Neutrophil (primary cell): ENCODE measurements at regions not wholly inside any gene's neighbourhood (a gene's known extent, or its start where the extent isn't known, plus 50 kb on each side); places are given as distances from the start of the nearest gene placed in this dataset.

ENCODE experiments used
- H3K27ac ChIP-seq: fragments of 200-600 bp; sonication (generic); 2 replicates; pipeline ENCODE4 v1.5.1; 2016; ENCODE audit warnings: mild to moderate bottlenecking, moderate library complexity
- H3K27me3 ChIP-seq: fragments of 200-600 bp; sonication (generic); 2 replicates; pipeline ENCODE4 v1.6.0; 2016; ENCODE audit warnings: mild to moderate bottlenecking
- H3K36me3 ChIP-seq: fragments of 200-600 bp; sonication (generic); 2 replicates; pipeline ENCODE4 v1.5.1; 2017
- H3K4me1 ChIP-seq, 2 experiments: fragments of 200-600 bp in 1 of 2; sonication (generic) in 1 of 2; 1 replicate in 1 of 2; 2 replicates in 1 of 2; pipeline versions ENCODE4 v1.5.1 to v1.6.1; 2013 to 2016; ENCODE audit warnings: low read depth in 1 of 2, low read length in 1 of 2, mild to moderate bottlenecking in 1 of 2, moderate library complexity in 1 of 2; ENCODE audit not compliant: control insufficient read depth in 1 of 2, insufficient read depth in 1 of 2
- H3K4me3 ChIP-seq, 2 experiments: fragments of 200-600 bp in 1 of 2; sonication (generic) in 1 of 2; 1 replicate in 1 of 2; 2 replicates in 1 of 2; pipeline ENCODE4 v1.5.1; 2013 to 2016; ENCODE audit warnings: low read depth in 1 of 2, low read length in 1 of 2, mild to moderate bottlenecking in 1 of 2, moderate library complexity in 1 of 2
- H3K9me3 ChIP-seq: fragments of 200-600 bp; sonication (generic); 2 replicates; pipeline ENCODE4 v1.5.1; 2016
- TF ChIP-seq, protein P1 (sequence below): fragments of 200-600 bp; sonication (generic); IDR thresholded peaks from 2 replicates; pipeline ENCODE4 v1.5.1; 2016; ENCODE audit warnings: antibody characterized with exemption

DNA sequence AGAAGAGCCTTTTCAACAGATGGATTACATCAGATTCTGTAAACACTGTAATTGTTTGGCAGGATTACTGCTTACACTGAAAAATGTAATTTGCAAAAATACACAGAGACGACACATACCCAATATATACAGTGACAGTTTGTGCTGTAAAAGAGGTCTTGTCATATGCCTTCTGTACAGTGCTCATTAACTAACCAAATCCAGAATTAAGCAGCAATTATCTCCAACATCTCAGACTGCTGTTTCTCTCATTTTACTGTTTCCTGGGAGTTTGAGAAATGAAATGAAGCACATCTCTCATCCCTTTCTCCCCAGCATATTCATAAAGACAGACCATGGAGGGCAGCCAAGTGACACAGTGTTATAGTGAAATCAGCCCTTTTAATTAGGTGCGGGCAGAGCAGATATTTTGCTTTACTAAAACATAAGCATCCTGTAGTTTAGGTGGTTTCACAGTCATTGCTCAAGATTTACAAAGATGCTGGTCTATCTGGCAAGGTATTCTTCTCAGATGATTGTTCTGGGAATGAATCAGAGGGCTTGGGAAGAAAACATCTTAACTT is 618.4 kb upstream of the USP24 start:
- TF ChIP-seq, protein P1, sequence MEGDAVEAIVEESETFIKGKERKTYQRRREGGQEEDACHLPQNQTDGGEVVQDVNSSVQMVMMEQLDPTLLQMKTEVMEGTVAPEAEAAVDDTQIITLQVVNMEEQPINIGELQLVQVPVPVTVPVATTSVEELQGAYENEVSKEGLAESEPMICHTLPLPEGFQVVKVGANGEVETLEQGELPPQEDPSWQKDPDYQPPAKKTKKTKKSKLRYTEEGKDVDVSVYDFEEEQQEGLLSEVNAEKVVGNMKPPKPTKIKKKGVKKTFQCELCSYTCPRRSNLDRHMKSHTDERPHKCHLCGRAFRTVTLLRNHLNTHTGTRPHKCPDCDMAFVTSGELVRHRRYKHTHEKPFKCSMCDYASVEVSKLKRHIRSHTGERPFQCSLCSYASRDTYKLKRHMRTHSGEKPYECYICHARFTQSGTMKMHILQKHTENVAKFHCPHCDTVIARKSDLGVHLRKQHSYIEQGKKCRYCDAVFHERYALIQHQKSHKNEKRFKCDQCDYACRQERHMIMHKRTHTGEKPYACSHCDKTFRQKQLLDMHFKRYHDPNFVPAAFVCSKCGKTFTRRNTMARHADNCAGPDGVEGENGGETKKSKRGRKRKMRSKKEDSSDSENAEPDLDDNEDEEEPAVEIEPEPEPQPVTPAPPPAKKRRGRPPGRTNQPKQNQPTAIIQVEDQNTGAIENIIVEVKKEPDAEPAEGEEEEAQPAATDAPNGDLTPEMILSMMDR, result no peak
- Histone ChIP-seq H3K4me3 (no peak overlapping the region), H3K27ac (no peak overlapping the region), H3K4me1 (no peaks in the 10 kb centered on the region), H3K9me3 (no peaks in the 10 kb centered on the region), H3K36me3 (no peaks in the 10 kb centered on the region), H3K27me3 (no peaks in the 10 kb centered on the region)

DNA sequence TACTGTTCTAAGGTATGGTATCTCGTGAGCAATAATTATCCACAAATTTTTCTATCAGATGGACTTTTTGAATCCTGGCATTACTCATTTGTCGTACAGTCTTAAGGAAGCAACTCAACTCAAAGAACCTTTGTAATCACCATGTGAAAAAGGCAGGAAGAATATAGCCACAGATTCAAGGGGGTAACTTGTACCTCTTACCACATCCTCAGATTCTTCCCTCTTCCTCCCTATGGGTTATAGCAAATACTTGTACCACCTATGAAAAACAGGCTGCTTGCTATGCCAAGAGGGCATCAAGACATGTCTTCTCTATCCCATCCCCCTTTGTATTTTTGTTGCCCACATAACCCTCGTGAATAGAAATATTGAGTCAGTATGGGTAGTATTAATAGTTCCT is 616.6 kb upstream of the USP24 start:
- TF ChIP-seq, protein P1, result no peak
- Histone ChIP-seq H3K4me1 (no peaks in the 10 kb centered on the region), H3K36me3 (no peaks in the 10 kb centered on the region), H3K27me3 (no peaks in the 10 kb centered on the region), H3K9me3 (no peaks in the 10 kb centered on the region), H3K4me3 (no peak overlapping the region), H3K27ac (no peak overlapping the region)

DNA sequence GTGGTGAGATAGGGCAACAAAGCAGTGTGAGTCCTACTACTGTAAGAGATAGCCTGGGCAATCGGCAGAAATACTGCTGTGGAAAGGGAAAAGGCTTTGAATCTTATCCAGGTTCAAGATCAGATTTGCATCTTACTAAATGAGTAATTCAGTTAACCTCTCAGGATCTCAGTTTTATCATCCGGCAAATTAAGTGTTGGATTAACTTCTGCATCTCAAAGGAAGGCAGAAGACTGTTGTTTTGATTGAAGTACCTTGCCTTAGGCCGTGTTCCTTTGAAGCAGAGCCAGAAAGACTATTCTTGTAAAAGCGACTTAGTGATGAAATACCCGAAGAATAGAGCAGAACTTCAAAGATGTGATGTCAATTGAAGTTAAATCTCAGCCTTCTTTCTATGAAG is 612.9 kb upstream of the USP24 start:
- Histone ChIP-seq H3K27ac (no peak overlapping the region), H3K27me3 (no peaks in the 10 kb centered on the region)

DNA sequence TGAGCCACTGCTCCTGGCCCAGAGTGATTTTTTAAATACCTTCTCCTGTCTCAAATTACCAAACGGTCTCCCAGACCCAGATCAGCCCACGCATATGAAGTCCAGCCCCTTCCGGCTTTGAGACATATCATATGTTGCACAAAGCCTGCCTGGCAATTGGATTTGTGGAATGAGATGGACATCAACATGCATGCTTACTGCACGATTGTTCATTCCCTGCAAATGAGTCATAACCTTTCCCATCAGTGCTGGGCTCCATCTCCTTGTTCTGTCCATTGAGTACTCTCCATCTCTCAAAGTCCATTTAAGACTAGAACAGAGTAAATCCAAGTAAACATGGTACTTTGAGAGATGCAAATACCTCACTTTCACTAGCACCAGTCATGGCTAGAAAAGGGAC is 612.2 kb upstream of the USP24 start:
- TF ChIP-seq, protein P1, result no peak
- H3K27me3 ChIP-seq, result no peaks in the 10 kb centered on the region
- H3K4me1 ChIP-seq, result no peaks in the 10 kb centered on the region
- no peak overlapping the region for H3K4me3 ChIP-seq
- H3K9me3 ChIP-seq, result no peaks in the 10 kb centered on the region
- H3K36me3 ChIP-seq, result no peaks in the 10 kb centered on the region
- H3K27ac ChIP-seq, result no peak overlapping the region

More for the DNA sequence above, 612.9 kb upstream of the USP24 start:
- TF ChIP-seq, protein P1, result no peak
- Histone ChIP-seq H3K4me3 (no peak overlapping the region), H3K36me3 (no peaks in the 10 kb centered on the region), H3K4me1 (no peaks in the 10 kb centered on the region), H3K9me3 (no peaks in the 10 kb centered on the region)

DNA sequence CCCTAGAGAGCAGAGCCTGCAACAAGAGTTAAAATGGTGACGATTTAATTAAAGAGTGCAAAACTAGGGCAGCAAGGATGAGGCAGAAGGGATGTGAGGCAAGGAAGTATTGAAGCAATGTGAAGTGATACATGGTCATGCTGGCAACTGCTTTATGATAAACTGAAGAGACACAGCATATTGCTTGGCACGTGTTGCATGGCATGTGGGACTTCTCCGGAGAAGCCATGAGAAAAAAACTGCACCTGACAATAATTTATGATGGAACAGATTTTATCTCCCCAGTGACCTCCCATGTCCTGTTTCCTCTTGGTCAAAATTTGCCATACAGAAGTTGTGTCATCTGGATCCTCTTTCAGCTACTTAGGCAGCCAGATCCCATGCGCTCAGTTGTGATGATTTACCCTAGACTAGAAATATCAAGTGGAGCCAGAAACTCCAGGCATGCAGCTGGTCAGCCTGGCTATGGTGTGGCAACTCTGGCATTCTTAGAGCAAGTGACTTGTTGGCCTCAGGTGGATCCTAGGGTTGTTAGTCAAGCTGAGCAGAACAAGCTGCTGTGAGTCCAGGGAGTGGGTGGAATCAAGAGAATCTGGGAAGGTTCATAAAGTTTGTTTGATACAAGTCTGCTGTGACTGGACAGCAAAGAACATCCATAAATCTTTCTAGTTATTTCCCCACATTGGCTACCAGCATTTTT is 611.4 kb upstream of the USP24 start:
- H3K4me3 ChIP-seq, result no peak overlapping the region
- no peaks in the 10 kb centered on the region for H3K36me3 ChIP-seq
- no peaks in the 10 kb centered on the region for H3K9me3 ChIP-seq
- no peaks in the 10 kb centered on the region for H3K4me1 ChIP-seq
- TF ChIP-seq, protein P1, result no peak
- H3K27ac ChIP-seq, result no peak overlapping the region
- no peaks in the 10 kb centered on the region for H3K27me3 ChIP-seq
